Hepatocyte (in vitro differentiated cells): ENCODE measurements at regions not wholly inside any gene's neighbourhood (a gene's known extent, or its start where the extent isn't known, plus 50 kb on each side); places are given as distances from the start of the nearest gene placed in this dataset.

Experiments
- DNase-seq: peaks from one replicate; pipeline ENCODE4 v3.0.0-alpha.2; 2016; ENCODE audit warnings: low spot score
- H2AFZ ChIP-seq: fragments of 200-600 bp; sonication (generic); 2 replicates; pipeline ENCODE4 v1.6.0; 2016; ENCODE audit warnings: antibody characterized with exemption, mild to moderate bottlenecking
- H3K27ac ChIP-seq: fragments of 200-600 bp; sonication (generic); 2 replicates; pipeline ENCODE4 v1.5.1; 2016; ENCODE audit warnings: mild to moderate bottlenecking
- H3K27me3 ChIP-seq: fragments of 200-600 bp; sonication (generic); 2 replicates; pipeline ENCODE4 v1.6.1; 2016
- H3K36me3 ChIP-seq: fragments of 200-600 bp; sonication (generic); replicated peaks from 2 replicates; pipeline ENCODE4 v1.5.1; 2016; ENCODE audit warnings: low read depth; ENCODE audit not compliant: insufficient read depth
- H3K4me1 ChIP-seq: fragments of 200-600 bp; sonication (generic); 2 replicates; pipeline ENCODE4 v1.5.1; 2016; ENCODE audit warnings: mild to moderate bottlenecking, moderate library complexity; ENCODE audit not compliant: insufficient read depth
- H3K4me2 ChIP-seq: fragments of 200-600 bp; sonication (generic); 2 replicates; pipeline ENCODE4 v1.6.0; 2016
- H3K4me3 ChIP-seq: fragments of 200-600 bp; sonication (generic); 2 replicates; pipeline ENCODE4 v1.5.1; 2016; ENCODE audit warnings: mild to moderate bottlenecking
- H3K79me2 ChIP-seq: fragments of 200-600 bp; sonication (generic); 2 replicates; pipeline ENCODE4 v1.6.0; 2017; ENCODE audit warnings: mild to moderate bottlenecking
- H3K9me2 ChIP-seq: fragments of 200-600 bp; sonication (generic); replicated peaks from 2 replicates; pipeline ENCODE4 v1.6.0; 2017; ENCODE audit warnings: mild to moderate bottlenecking; ENCODE audit not compliant: insufficient read depth
- H3K9me3 ChIP-seq: fragments of 200-600 bp; sonication (generic); 2 replicates; pipeline ENCODE4 v1.5.1; 2016; ENCODE audit warnings: low read depth, mild to moderate bottlenecking
- H4K20me1 ChIP-seq: fragments of 200-600 bp; sonication (generic); 2 replicates; pipeline ENCODE4 v1.6.0; 2016; ENCODE audit warnings: mild to moderate bottlenecking; ENCODE audit not compliant: insufficient read depth, poor library complexity, severe bottlenecking
- CTCF ChIP-seq: fragments of 200-600 bp; sonication (generic); IDR thresholded peaks from 2 replicates; pipeline ENCODE4 v1.5.1; 2016; ENCODE audit warnings: antibody characterized with exemption, mild to moderate bottlenecking; ENCODE audit not compliant: poor library complexity
- EZH2 ChIP-seq: fragments of 200-600 bp; sonication (generic); IDR thresholded peaks from 2 replicates; pipeline ENCODE4 v1.6.1; 2016; ENCODE audit warnings: antibody characterized with exemption, mild to moderate bottlenecking, borderline replicate concordance
- EZH2phosphoT487 ChIP-seq: fragments of 200-600 bp; sonication (generic); IDR thresholded peaks from one replicate; pipeline ENCODE4 v1.6.1; 2018; ENCODE audit warnings: antibody characterized with exemption, mild to moderate bottlenecking, low read depth, moderate library complexity; ENCODE audit not compliant: unreplicated experiment, severe bottlenecking
- WGBS: methylation state at CpG from one replicate; pipeline ENCODE4 v1.1.6; 2016; ENCODE audit warnings: low lambda C conversion rate; ENCODE audit errors: missing lambda C conversion rate; 5-methylcytosine and 5-hydroxymethylcytosine counted together

- DNase-seq: no peak
- Histone ChIP-seq H3K9me2 (no peaks in the 10 kb centered on the region), H3K4me1 (peaks cover 4% of the 10 kb centered on the region), H3K79me2 (no peaks in the 10 kb centered on the region), H3K27ac (no peak overlapping the region), H3K9me3 (no peaks in the 10 kb centered on the region), H3K36me3 (no peaks in the 10 kb centered on the region), H4K20me1 (no peaks in the 10 kb centered on the region), H3K4me2 (no peak overlapping the region), H3K4me3 (no peak overlapping the region), H2AFZ (no peak overlapping the region), H3K27me3 (no peaks in the 10 kb centered on the region)
- WGBS: 90% methylated on average over 4 of the region's 4 CpGs
- TF ChIP-seq CTCF: no peak
- TF ChIP-seq EZH2phosphoT487: no peak
- no peak for TF ChIP-seq EZH2
Observed at GRCh38 chr12:89880690-89881350, 172.2 kb upstream of the ATP2B1 start.

- no peaks in the 10 kb centered on the region for H3K9me3 ChIP-seq
- no peak overlapping the region for H3K27ac ChIP-seq
- no peak overlapping the region for H3K4me3 ChIP-seq
- DNase-seq: no peak
- H3K27me3 ChIP-seq: no peaks in the 10 kb centered on the region
- 97% methylated on average over 1 of the region's 1 CpG for WGBS
- H4K20me1 ChIP-seq: no peaks in the 10 kb centered on the region
- no peak overlapping the region for H2AFZ ChIP-seq
- no peak for TF ChIP-seq EZH2
- TF ChIP-seq EZH2phosphoT487: no peak
- TF ChIP-seq CTCF: no peak
- H3K9me2 ChIP-seq: no peaks in the 10 kb centered on the region
- no peaks in the 10 kb centered on the region for H3K79me2 ChIP-seq
- peaks cover 4% of the 10 kb centered on the region for H3K4me1 ChIP-seq
- no peak overlapping the region for H3K4me2 ChIP-seq
- H3K36me3 ChIP-seq: no peaks in the 10 kb centered on the region
Observed at GRCh38 chr12:89879766-89880165, 171.1 kb upstream of the ATP2B1 start.

- Histone ChIP-seq H3K9me2 (no peaks in the 10 kb centered on the region), H3K27me3 (no peaks in the 10 kb centered on the region), H3K79me2 (no peaks in the 10 kb centered on the region), H3K4me3 (no peak overlapping the region), H2AFZ (no peak overlapping the region), H3K27ac (peak overlapping the region; percentile 8), H3K4me1 (peaks cover 4% of the 10 kb centered on the region), H3K4me2 (no peak overlapping the region), H4K20me1 (no peaks in the 10 kb centered on the region), H3K36me3 (no peaks in the 10 kb centered on the region), H3K9me3 (no peaks in the 10 kb centered on the region)
- no peak for DNase-seq
- 65% methylated on average over 2 of the region's 2 CpGs for WGBS
- TF ChIP-seq EZH2 (no peak), CTCF (no peak), EZH2phosphoT487 (no peak)
Observed at GRCh38 chr12:89878950-89879349, 170.3 kb upstream of the ATP2B1 start.

GRCh38 chr12:89878327-89878726 lies 169.7 kb upstream of the ATP2B1 start:
- Histone ChIP-seq H3K27ac (peak overlapping the region; percentile 8), H3K36me3 (no peaks in the 10 kb centered on the region)
- 95% methylated on average over 6 of the region's 6 CpGs for WGBS

More at GRCh38 chr12:89878327-89878726, 169.7 kb upstream of the ATP2B1 start:
- H4K20me1 ChIP-seq: no peaks in the 10 kb centered on the region
- H3K9me3 ChIP-seq: no peaks in the 10 kb centered on the region
- TF ChIP-seq EZH2 (no peak), EZH2phosphoT487 (no peak), CTCF (no peak)
- no peaks in the 10 kb centered on the region for H3K9me2 ChIP-seq
- no peak for DNase-seq
- peaks cover 4% of the 10 kb centered on the region for H3K4me1 ChIP-seq
- no peak overlapping the region for H3K4me2 ChIP-seq
- H3K27me3 ChIP-seq: no peaks in the 10 kb centered on the region
- H2AFZ ChIP-seq: no peak overlapping the region
- H3K4me3 ChIP-seq: no peak overlapping the region
- no peaks in the 10 kb centered on the region for H3K79me2 ChIP-seq
